Suppressor macrophage (primary cell): ENCODE measurements at regions not wholly inside any gene's neighbourhood (a gene's known extent, or its start where the extent isn't known, plus 50 kb on each side); places are given as distances from the start of the nearest gene placed in this dataset.

Source experiments
- DNase-seq, 4 experiments: peaks; one replicate each; pipeline ENCODE4 v3.0.0-alpha.2; 2020 to 2022

- no peak for DNase-seq
Measured at GRCh38 chr18:39007031-39007902, 1441.7 kb upstream of the CELF4 start.

- DNase-seq: no peak
Measured at GRCh38 chr18:38996056-38996455, 1430.5 kb upstream of the CELF4 start.

GRCh38 chr18:38993342-38993741, 1427.7 kb upstream of the CELF4 start:
- DNase-seq: peak in 1 of 4 experiments; percentile 10

- DNase-seq: no peak
Measured at GRCh38 chr18:38984968-38985367, 1419.4 kb upstream of the CELF4 start.

GRCh38 chr18:38982072-38982471, 1416.5 kb upstream of the CELF4 start:
- no peak for DNase-seq

GRCh38 chr18:38981389-38981788, 1415.8 kb upstream of the CELF4 start:
- peak in 3 of 4 experiments; percentile 3 to 48 (median 28) for DNase-seq

- DNase-seq: no peak
Measured at GRCh38 chr18:38980420-38980819, 1414.8 kb upstream of the CELF4 start.

GRCh38 chr18:38972571-38972970, 1407.0 kb upstream of the CELF4 start:
- no peak for DNase-seq

GRCh38 chr18:38971881-38972280, 1406.3 kb upstream of the CELF4 start:
- no peak for DNase-seq

GRCh38 chr18:38966841-38967240, 1401.2 kb upstream of the CELF4 start:
- DNase-seq: no peak

- DNase-seq: no peak
Measured at GRCh38 chr18:38963943-38964660, 1398.5 kb upstream of the CELF4 start.

- DNase-seq: no peak
Measured at GRCh38 chr18:38961880-38962279, 1396.3 kb upstream of the CELF4 start.

GRCh38 chr18:38957736-38958135, 1392.1 kb upstream of the CELF4 start:
- no peak for DNase-seq

GRCh38 chr18:38956068-38956467, 1390.5 kb upstream of the CELF4 start:
- no peak for DNase-seq

- DNase-seq: no peak
Measured at GRCh38 chr18:38951633-38952032, 1386.0 kb upstream of the CELF4 start.

- DNase-seq: no peak
Measured at GRCh38 chr18:38948436-38948835, 1382.8 kb upstream of the CELF4 start.

GRCh38 chr18:38944446-38945024, 1378.9 kb upstream of the CELF4 start:
- DNase-seq: no peak

GRCh38 chr18:38941711-38942561, 1376.3 kb upstream of the CELF4 start:
- no peak for DNase-seq

- DNase-seq: peak; percentile 70 to 94 (median 88)
Measured at GRCh38 chr18:38940863-38941531, 1375.4 kb upstream of the CELF4 start.

- no peak for DNase-seq
Measured at GRCh38 chr18:38940475-38940862, 1374.9 kb upstream of the CELF4 start.

- DNase-seq: no peak
Measured at GRCh38 chr18:38933910-38934510, 1368.4 kb upstream of the CELF4 start.

- no peak for DNase-seq
Measured at GRCh38 chr18:38933322-38933721, 1367.7 kb upstream of the CELF4 start.
